ENCODE measurements at regions not wholly inside any gene's neighbourhood (a gene's known extent, or its start where the extent isn't known, plus 50 kb on each side); places are given as distances from the start of the nearest gene placed in this dataset.

DNA sequence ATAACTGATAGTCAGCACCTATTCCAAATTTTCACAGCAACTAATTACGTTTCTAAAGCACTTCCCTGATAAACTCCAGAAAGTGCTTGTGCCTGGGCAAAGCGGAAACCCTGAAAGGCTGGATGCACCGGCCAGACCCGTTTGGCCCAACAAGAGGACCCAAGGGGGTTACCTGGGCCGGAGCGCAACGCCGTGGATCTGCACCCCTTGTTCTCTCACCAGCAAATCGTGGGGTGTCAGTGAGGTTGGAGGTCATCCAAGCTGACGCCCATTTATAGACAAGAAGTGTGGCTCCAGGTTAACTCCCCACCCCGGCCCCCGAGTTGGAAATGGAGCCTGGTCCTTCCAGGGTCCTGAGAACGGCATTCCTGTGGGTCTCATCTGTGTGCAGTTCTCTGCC lies 167.0 kb upstream of the HDAC4 start:
- TF ChIP-seq, protein P1, sequence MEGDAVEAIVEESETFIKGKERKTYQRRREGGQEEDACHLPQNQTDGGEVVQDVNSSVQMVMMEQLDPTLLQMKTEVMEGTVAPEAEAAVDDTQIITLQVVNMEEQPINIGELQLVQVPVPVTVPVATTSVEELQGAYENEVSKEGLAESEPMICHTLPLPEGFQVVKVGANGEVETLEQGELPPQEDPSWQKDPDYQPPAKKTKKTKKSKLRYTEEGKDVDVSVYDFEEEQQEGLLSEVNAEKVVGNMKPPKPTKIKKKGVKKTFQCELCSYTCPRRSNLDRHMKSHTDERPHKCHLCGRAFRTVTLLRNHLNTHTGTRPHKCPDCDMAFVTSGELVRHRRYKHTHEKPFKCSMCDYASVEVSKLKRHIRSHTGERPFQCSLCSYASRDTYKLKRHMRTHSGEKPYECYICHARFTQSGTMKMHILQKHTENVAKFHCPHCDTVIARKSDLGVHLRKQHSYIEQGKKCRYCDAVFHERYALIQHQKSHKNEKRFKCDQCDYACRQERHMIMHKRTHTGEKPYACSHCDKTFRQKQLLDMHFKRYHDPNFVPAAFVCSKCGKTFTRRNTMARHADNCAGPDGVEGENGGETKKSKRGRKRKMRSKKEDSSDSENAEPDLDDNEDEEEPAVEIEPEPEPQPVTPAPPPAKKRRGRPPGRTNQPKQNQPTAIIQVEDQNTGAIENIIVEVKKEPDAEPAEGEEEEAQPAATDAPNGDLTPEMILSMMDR (conservative IDR thresholded peaks at IDR 0.05; ENCODE audit: control insufficient read depth, insufficient read depth, low read depth, low read length) = no peak
- no peak for DNase-seq (ENCODE audit: low read depth)
- no peak overlapping the region for H3K4me3 ChIP-seq (ENCODE audit: control insufficient read depth, low read depth, low read length)

DNA sequence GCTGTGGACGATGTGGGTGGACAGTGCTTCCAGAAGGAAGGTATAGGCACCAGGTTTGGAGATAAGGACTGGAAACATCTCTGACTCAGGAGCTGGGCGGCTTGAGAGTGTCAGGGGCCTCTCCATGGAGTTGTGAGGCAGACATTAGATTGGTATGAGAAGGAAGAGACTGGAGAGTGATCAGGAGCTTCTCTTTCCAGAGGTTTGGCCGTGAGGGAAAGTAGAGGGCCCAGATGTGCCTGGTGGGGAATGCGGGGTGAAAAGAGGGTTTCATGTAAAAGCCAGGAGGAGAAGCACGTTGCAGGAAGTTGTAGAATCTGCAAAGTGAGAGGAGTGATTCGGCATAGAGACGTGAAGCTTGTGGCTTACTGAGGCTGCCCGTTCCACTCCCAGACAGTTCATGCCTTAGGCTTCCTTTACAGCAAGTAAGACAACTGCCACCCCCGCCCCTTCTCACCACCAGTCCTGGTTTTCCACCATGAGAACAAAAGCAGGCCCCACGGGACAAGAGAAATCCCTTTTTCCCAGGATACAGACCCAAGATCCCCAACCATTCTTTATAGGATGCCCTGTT lies 166.3 kb upstream of the HDAC4 start:
- TF ChIP-seq, protein P1 (conservative IDR thresholded peaks at IDR 0.05; ENCODE audit: control insufficient read depth, insufficient read depth, low read depth, low read length) = no peak
- no peak overlapping the region for H3K4me3 ChIP-seq (ENCODE audit: control insufficient read depth, low read depth, low read length)
- DNase-seq (ENCODE audit: low read depth) = no peak

DNA sequence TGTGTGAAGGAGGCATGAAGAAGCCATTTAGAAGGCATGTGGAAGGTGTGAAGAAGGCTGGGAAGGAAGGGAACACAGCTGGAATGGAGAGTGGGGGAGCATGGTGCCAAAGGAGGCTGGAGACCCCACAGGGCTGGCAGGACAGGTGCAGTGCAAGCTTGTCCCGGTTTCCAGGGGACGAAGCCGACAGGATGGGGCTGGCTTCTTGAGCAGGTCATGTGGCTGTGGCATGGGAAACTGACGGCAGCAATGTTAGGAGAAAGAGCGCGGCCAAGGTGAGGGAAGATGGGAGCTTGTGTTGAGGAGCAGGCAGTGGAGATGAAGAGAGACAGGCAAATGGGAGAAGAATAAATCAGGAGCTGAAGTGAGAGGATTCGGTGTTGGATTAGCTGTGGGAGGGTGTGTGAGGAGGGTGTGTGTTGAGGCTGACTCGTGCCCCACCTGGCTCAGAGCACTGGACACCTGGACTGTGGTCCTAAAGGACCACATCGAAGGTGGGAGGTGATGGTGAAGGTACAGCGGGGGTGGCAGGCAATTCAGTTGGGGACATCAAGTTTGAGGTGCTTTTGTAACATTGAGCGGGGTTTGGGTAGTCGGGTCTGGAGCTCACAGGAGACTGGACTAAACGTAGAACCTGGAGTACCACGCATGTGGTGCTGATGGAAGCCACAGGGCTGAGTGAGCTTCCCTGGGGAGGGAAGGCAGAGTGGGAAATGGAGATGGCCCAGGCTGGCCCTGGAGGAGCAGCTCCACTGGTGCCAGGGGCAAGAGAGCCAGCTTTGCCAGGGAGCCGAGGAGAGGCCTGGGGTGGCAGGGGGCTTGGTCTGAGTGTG lies 165.6 kb upstream of the HDAC4 start:
- no peak overlapping the region for H3K4me3 ChIP-seq (ENCODE audit: control insufficient read depth, low read depth, low read length)
- TF ChIP-seq, protein P1 (conservative IDR thresholded peaks at IDR 0.05; ENCODE audit: control insufficient read depth, insufficient read depth, low read depth, low read length) = no peak
- DNase-seq (ENCODE audit: low read depth) = no peak

DNA sequence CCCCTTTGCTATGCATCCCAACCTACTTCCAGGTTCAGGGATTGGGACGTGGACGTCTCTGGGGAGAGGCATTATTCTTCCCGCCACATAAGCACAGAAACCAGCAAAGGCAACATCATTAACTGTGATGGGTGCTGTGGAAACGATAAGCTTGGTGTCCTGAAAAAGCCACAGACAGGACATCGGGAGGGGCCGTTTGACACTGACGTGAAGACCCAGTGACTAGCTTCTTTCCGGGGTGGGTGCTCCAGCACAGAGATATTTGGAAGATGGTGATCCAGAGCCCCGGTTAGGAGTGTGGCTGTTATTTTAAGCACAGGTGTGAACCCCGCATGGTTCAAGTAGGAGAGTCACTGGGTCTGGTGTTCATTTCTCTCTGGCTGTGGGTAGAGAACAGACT lies 163.8 kb upstream of the HDAC4 start:
- TF ChIP-seq, protein P1 (conservative IDR thresholded peaks at IDR 0.05; ENCODE audit: control insufficient read depth, insufficient read depth, low read depth, low read length) = no peak
- no peak for DNase-seq (ENCODE audit: low read depth)
- no peak overlapping the region for H3K4me3 ChIP-seq (ENCODE audit: control insufficient read depth, low read depth, low read length)

DNA sequence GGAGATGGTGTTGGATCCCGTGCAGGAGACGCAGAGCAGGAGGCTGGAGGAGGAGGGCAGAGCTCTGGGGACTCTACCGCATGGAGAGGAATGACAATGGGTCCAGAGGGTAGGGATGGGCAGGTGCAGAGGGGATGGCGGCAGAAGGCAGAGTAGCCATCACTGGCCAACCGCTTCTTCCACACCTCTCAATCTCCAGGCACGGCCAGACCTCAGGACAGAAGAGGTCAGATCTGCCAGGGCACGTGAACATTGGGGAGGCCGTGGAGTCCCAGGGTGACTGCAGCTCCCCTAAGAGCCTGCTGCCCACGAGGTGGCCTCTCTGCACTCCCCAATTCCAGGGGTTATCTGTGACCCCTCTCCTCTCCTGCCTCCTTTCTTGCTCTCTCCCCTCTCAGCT lies 162.7 kb upstream of the HDAC4 start:
- no peak overlapping the region for H3K4me3 ChIP-seq (ENCODE audit: control insufficient read depth, low read depth, low read length)
- TF ChIP-seq, protein P1 (conservative IDR thresholded peaks at IDR 0.05; ENCODE audit: control insufficient read depth, insufficient read depth, low read depth, low read length) = no peak
- no peak for DNase-seq (ENCODE audit: low read depth)

DNA sequence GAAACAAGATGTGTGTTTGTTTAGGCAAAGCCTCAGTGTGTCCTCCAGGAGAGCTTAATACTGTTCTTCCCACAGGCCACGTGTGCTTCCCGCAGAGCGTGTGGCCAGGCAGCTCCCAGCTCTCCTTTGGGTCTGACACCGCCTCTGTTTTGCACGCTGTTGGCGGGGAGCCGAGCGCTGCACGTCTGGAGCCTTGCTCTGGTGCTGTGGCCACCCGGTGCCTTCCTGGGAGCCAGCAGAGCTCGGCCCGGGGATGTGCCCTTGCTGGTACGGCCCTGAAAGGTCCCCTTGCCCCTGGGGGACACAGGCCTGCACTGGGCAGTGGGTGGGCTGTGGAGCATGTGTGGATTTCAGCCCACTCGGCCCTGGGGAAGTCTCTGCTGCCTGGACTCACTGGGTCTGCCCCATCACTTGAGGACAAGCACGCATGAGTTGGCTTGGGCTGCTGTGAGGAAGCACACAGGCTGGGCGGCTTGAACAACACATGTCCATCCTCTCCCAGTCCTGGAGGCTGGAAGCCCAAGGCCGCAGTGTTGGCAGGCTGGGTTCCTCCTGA lies 160.7 kb upstream of the HDAC4 start:
- TF ChIP-seq, protein P1 (conservative IDR thresholded peaks at IDR 0.05; ENCODE audit: control insufficient read depth, insufficient read depth, low read depth, low read length) = no peak
- no peak overlapping the region for H3K4me3 ChIP-seq (ENCODE audit: control insufficient read depth, low read depth, low read length)
- peak; percentile 85 for DNase-seq (ENCODE audit: low read depth)
